Adipocyte (in vitro differentiated cells): ENCODE measurements at regions not wholly inside any gene's neighbourhood (a gene's known extent, or its start where the extent isn't known, plus 50 kb on each side); places are given as distances from the start of the nearest gene placed in this dataset.

Source experiments
- DNase-seq: peaks from one replicate; pipeline ENCODE4 v3.0.0-alpha.2; 2015; ENCODE audit warnings: low read depth
- H3K27me3 ChIP-seq: replicated peaks from 2 replicates; pipeline ENCODE4 v1.7.0; 2013; ENCODE audit warnings: mild to moderate bottlenecking, low read length, moderate library complexity; ENCODE audit not compliant: control insufficient read depth, insufficient read depth
- H3K36me3 ChIP-seq: 2 replicates; pipeline ENCODE4 v1.7.0; 2013; ENCODE audit warnings: low read length, mild to moderate bottlenecking, moderate library complexity; ENCODE audit not compliant: control insufficient read depth, insufficient read depth, severe bottlenecking
- H3K4me1 ChIP-seq: 2 replicates; pipeline ENCODE4 v1.7.0; 2013; ENCODE audit warnings: mild to moderate bottlenecking, low read length, moderate library complexity; ENCODE audit not compliant: control insufficient read depth, insufficient read depth
- H3K4me3 ChIP-seq: 2 replicates; pipeline ENCODE4 v1.7.0; 2013; ENCODE audit warnings: mild to moderate bottlenecking, low read length, moderate library complexity
- H3K9ac ChIP-seq: 2 replicates; pipeline ENCODE4 v1.7.0; 2013; ENCODE audit warnings: mild to moderate bottlenecking, low read length, moderate library complexity
- H3K9me3 ChIP-seq: 2 replicates; pipeline ENCODE4 v1.7.0; 2013; ENCODE audit warnings: mild to moderate bottlenecking, low read length, moderate library complexity; ENCODE audit not compliant: control insufficient read depth

DNA sequence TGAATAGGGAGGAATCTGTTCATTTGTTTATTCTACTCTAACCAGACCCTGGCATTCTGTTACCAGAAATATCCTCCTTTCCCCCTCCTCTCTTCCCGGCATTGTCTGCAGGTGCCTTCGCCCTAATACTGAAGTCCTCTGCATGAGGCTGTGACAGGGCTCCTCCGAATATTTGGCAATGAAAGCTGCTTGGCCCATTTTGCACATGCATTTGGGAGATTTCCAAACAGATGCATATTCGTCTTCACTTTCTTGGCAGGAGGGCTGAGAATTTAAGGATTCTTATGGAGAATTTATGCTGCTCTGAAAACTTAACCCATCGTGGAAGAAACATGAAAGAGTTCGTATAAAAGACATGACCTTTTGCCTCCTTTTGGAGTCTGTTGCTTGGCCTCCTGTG is 484.0 kb downstream of the ZNF608 start:
- no peak overlapping the region for H3K4me3 ChIP-seq
- DNase-seq: peak; percentile 33
- peaks cover 6% of the 10 kb centered on the region for H3K27me3 ChIP-seq
- no peaks in the 10 kb centered on the region for H3K36me3 ChIP-seq
- no peak overlapping the region for H3K9ac ChIP-seq
- H3K9me3 ChIP-seq: no peaks in the 10 kb centered on the region
- H3K4me1 ChIP-seq: no peaks in the 10 kb centered on the region

DNA sequence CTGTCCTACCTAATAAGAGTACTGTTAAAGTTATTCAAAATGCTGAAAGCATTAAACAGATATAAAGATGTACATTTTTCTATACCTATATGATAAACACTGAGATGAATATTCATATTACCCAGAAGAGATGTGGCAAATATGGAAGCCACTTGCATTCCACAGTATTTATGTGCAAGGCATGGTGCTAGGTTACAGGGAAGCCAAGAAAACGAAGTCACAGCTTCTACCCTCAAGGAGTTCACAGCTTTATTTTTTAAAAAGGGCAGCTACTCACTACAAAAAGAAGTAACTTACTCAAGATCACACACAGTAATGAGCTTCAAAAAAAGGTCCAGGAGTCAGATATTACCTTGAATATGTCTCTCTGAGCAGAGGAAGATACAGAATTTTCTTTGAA is 484.6 kb downstream of the ZNF608 start:
- no peak overlapping the region for H3K9ac ChIP-seq
- no peaks in the 10 kb centered on the region for H3K36me3 ChIP-seq
- no peaks in the 10 kb centered on the region for H3K9me3 ChIP-seq
- no peak for DNase-seq
- H3K4me3 ChIP-seq: no peak overlapping the region
- H3K27me3 ChIP-seq: peaks cover 6% of the 10 kb centered on the region
- no peaks in the 10 kb centered on the region for H3K4me1 ChIP-seq

DNA sequence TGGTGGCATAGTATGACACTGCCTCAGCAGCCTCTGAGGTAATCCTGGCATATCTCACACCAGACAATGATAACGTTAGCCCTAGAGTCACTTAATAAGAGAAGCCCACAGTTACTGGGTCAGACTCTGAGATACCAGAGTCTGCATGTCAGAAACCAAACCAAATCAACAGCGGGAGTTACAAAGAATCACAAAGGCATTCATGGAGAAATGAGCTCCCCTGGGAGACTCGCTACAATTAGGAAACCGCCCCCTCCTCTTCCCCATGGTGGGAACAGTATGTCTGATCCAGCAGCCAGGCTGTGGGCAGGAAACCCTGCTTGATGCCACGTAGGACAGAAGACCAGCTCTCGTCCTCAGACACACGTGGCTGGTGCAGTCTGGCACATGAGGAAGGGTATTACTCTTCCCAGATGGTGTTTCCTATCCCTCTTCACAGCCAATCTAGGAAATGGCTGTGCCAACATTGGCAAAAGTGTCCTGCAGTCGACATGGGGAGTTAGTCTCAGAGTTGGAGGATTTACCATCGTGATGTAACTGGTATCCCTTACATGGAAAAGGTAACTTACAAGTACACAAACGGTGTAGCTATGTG is 485.4 kb downstream of the ZNF608 start:
- DNase-seq: no peak
- H3K9ac ChIP-seq: no peak overlapping the region
- no peak overlapping the region for H3K4me3 ChIP-seq
- H3K36me3 ChIP-seq: no peaks in the 10 kb centered on the region
- peaks cover 6% of the 10 kb centered on the region for H3K27me3 ChIP-seq
- peaks cover under 1% of the 10 kb centered on the region for H3K9me3 ChIP-seq
- H3K4me1 ChIP-seq: no peaks in the 10 kb centered on the region

DNA sequence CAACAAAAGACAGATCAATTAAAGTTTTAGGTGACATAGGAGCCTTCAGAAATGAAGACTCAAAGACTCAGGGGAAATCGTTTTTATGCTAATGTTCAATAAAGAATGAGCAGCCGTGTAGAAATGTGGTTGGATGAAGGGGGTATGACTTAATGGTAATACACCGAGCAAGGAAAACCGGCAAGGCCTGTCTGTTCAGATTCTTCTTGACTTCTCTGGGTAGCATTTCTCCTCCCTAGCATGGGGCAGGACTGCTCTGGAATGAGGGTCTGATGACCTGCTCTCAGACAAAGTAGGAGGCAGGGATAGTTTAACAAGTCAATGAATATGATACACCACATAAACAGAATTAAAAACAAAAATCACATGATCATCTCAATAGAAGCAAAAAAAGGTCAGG is 487.4 kb downstream of the ZNF608 start:
- Histone ChIP-seq H3K27me3 (peaks cover 6% of the 10 kb centered on the region), H3K36me3 (no peaks in the 10 kb centered on the region)
- no peak for DNase-seq

DNA sequence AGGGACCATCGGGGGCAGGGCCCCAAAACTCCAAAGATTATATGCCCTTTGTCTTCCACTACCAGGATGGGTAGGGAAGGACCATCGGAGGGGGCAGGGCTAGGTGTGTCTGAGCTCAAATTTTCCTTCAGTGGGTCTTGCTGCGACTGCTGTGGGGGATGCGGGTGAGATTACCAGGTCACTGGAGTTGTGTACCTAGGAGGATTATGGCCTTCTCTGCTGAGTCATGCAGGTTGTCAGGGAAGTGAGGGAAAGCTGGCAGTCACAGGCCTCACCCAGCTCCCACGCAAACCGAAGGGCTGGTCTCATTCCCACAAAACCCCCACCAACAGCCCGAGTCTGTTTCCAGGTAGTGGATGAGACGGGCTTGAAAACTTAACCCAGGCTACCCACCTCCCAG is 489.4 kb downstream of the ZNF608 start:
- no peak overlapping the region for H3K4me3 ChIP-seq

More for the DNA sequence above, 487.4 kb downstream of the ZNF608 start:
- Histone ChIP-seq H3K4me3 (no peak overlapping the region), H3K9ac (no peak overlapping the region), H3K9me3 (peaks cover 2% of the 10 kb centered on the region), H3K4me1 (no peaks in the 10 kb centered on the region)

DNA sequence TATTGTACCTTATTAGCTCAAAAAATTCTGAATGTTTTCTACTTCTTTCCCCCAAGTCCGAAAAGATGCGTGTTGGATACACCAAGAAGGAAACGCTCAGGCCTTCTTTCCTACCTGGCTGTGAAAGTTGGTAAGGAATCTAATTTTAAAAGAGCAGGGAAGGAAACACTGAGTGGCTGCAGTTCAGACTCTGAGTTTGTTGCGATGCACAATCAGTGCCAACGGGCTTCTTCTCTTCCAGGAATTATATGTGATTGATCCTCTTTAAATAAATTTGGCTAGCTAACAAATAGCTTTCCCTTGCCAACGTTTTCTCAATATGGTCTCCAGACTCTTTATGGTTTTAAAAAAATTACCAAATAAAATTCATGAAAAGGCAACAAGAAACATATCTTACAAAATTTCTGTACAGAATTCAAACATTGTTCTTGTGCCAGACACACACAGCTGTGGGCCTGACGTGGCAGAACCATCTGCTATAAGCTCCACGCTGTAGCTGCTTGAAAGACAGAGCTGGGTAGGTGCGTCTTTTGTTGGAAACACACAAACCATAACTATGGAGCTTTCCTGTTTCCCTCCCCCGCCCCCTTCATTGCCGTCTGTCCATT is 493.1 kb downstream of the ZNF608 start:
- Histone ChIP-seq H3K4me3 (no peak overlapping the region), H3K4me1 (peaks cover 12% of the 10 kb centered on the region), H3K27me3 (no peaks in the 10 kb centered on the region), H3K9me3 (peaks cover 2% of the 10 kb centered on the region), H3K36me3 (no peaks in the 10 kb centered on the region), H3K9ac (no peak overlapping the region)
- no peak for DNase-seq

More for the DNA sequence above, 489.4 kb downstream of the ZNF608 start:
- H3K9ac ChIP-seq: no peak overlapping the region
- H3K4me1 ChIP-seq: peaks cover 11% of the 10 kb centered on the region
- peaks cover 2% of the 10 kb centered on the region for H3K9me3 ChIP-seq
- H3K36me3 ChIP-seq: no peaks in the 10 kb centered on the region
- DNase-seq: no peak
- H3K27me3 ChIP-seq: peaks cover 6% of the 10 kb centered on the region

- H3K9me3 ChIP-seq: peaks cover 2% of the 10 kb centered on the region
- H3K4me1 ChIP-seq: peaks cover 12% of the 10 kb centered on the region
- DNase-seq: peak; percentile 46
- H3K9ac ChIP-seq: no peak overlapping the region
- H3K4me3 ChIP-seq: no peak overlapping the region
- H3K36me3 ChIP-seq: no peaks in the 10 kb centered on the region
- H3K27me3 ChIP-seq: no peaks in the 10 kb centered on the region
Measured at GRCh38 chr5:124252747-124253146, 493.7 kb downstream of the ZNF608 start.

DNA sequence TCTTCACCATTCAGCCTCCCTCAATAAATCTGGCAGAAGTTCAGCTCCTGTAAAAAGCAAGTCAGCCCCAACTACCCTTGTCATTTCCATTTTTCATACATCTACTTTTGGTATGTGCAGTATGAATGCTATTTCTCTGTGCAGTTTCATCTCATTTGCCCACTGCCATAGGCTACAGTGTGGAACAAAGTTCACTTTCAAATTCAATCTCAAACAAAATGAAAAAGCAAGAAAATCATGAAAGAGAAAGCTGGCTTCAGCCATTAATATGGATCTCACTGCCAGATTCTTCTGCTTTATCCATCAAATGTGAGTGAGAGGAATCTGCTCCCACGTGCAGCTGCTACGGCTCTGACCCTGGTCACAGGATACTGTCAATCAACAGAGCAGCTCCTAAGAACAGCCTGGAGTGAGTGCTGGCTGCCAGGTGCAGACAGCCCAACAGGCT is 494.2 kb downstream of the ZNF608 start:
- Histone ChIP-seq H3K4me1 (peaks cover 12% of the 10 kb centered on the region), H3K9me3 (peaks cover 2% of the 10 kb centered on the region), H3K36me3 (no peaks in the 10 kb centered on the region), H3K27me3 (no peaks in the 10 kb centered on the region), H3K4me3 (no peak overlapping the region), H3K9ac (no peak overlapping the region)
- peak; percentile 79 for DNase-seq

GRCh38 chr5:124245276-124245675 is 501.2 kb downstream of the ZNF608 start:
- Histone ChIP-seq H3K27me3 (no peaks in the 10 kb centered on the region), H3K9me3 (peaks cover 31% of the 10 kb centered on the region), H3K4me1 (no peaks in the 10 kb centered on the region), H3K9ac (no peak overlapping the region), H3K36me3 (no peaks in the 10 kb centered on the region), H3K4me3 (no peak overlapping the region)
- no peak for DNase-seq

DNA sequence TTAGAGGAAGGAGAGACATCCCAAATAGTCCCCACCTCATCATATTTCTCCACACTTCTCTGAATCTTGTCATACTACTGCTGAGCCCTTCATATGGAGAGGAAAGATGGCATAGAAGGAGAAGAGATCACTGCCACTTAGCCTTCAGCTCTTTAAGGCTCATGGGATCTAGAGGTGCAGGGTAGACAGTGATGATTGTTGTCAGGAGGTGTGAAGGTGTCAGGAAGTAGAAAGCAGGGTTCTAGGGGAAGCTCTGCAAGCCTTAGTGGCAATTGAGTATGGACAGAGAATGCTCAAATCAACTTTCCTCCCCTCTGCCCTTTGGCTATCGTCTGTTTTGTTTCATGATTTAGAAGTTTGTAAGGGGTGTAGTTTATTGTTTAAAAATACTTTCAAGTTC is 505.7 kb downstream of the ZNF608 start:
- Histone ChIP-seq H3K4me3 (no peak overlapping the region), H3K36me3 (no peaks in the 10 kb centered on the region), H3K9ac (no peak overlapping the region), H3K4me1 (no peaks in the 10 kb centered on the region), H3K27me3 (no peaks in the 10 kb centered on the region), H3K9me3 (peaks cover 28% of the 10 kb centered on the region)
- DNase-seq: no peak

DNA sequence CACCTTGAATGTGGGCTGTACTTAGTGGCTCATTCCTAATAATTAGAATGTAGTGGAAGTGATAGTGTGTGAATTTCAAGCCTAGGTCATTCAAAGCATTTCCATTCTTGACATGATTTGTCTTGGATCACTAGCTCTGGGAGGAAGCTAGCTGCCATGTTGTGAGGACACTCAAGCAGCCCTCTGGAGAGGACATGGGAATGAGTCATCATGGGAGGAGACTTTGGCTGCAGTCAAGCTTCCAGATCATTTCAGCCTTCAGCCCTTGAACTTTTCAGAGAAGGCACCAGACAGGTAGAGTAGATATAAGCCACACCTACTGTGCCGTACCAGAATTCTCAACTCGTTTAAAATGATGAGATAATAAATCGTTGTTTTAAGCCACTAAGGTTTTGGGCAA is 506.9 kb downstream of the ZNF608 start:
- H3K27me3 ChIP-seq: no peaks in the 10 kb centered on the region
- H3K4me1 ChIP-seq: no peaks in the 10 kb centered on the region
- no peaks in the 10 kb centered on the region for H3K36me3 ChIP-seq
- H3K4me3 ChIP-seq: no peak overlapping the region
- H3K9me3 ChIP-seq: peaks cover 16% of the 10 kb centered on the region
- no peak for DNase-seq
- H3K9ac ChIP-seq: no peak overlapping the region

GRCh38 chr5:124238350-124238749 is 508.1 kb downstream of the ZNF608 start:
- no peaks in the 10 kb centered on the region for H3K4me1 ChIP-seq
- peaks cover 9% of the 10 kb centered on the region for H3K9me3 ChIP-seq
- H3K4me3 ChIP-seq: no peak overlapping the region
- no peaks in the 10 kb centered on the region for H3K36me3 ChIP-seq
- no peak overlapping the region for H3K9ac ChIP-seq
- no peaks in the 10 kb centered on the region for H3K27me3 ChIP-seq
- no peak for DNase-seq
